LNCAP (cell line): ENCODE measurements at regions not wholly inside any gene's neighbourhood (a gene's known extent, or its start where the extent isn't known, plus 50 kb on each side); places are given as distances from the start of the nearest gene placed in this dataset.

Experiments used
- CTCF ChIP-seq: fragments of 450-650 bp; IDR thresholded peaks from 2 replicates; pipeline ENCODE4 v1.5.1; 2017; ENCODE audit warnings: mild to moderate bottlenecking

GRCh38 chr12:23008623-23009022, 383.7 kb downstream of the ETNK1 start:
- TF ChIP-seq CTCF, result no peak

- no peak for TF ChIP-seq CTCF
Observed at GRCh38 chr12:23014749-23015148, 389.8 kb downstream of the ETNK1 start.

GRCh38 chr12:23025372-23026016, 400.5 kb downstream of the ETNK1 start:
- TF ChIP-seq CTCF, result no peak

GRCh38 chr12:23028158-23028802, 403.3 kb downstream of the ETNK1 start:
- no peak for TF ChIP-seq CTCF

GRCh38 chr12:23029185-23029584, 404.2 kb downstream of the ETNK1 start:
- TF ChIP-seq CTCF, result no peak

GRCh38 chr12:23039834-23040233, 414.9 kb downstream of the ETNK1 start:
- TF ChIP-seq CTCF, result no peak

- no peak for TF ChIP-seq CTCF
Observed at GRCh38 chr12:23041774-23042173, 416.8 kb downstream of the ETNK1 start.

- TF ChIP-seq CTCF, result no peak
Observed at GRCh38 chr12:23043646-23044045, 418.7 kb downstream of the ETNK1 start.
